ENCODE measurements at regions not wholly inside any gene's neighbourhood (a gene's known extent, or its start where the extent isn't known, plus 50 kb on each side); places are given as distances from the start of the nearest gene placed in this dataset.

DNA sequence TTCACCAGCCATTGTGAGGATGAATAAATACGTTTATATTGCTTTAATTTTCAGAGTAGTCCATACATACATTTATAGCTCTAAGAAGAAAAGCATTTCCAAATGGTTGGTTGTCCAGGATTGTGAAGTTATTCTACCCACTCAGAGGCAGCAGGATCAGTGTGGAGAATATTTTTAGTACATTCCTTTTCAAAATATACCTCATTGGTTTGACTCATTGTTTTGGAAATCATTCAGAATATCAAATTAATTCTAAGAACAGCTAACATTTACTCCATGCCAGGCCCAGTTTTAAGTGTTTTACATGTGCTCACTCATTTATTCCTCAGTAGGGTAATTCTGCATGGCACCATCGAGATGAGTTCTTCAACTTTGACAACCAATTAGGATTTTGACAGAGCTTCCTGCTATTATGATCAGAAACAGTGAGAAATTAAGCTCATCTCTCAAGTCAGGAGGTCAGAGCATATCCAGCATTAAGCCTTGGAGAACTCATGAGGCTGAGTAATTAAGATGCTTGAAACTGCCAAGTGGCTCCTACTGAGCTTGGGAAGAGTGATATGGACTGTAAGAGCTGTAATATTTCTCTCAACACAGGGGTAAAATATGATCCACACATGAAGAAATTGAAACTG is 153.3 kb upstream of the CLEC14A start:
- H3K4me1 ChIP-seq (ENCODE audit: control extremely low read depth in 1 of 4, control insufficient read depth in 4 of 4, insufficient read depth in 4 of 4, low read length in 3 of 4), result no peaks in the 10 kb centered on the region
- H3K27me3 ChIP-seq (replicated peaks in 2 of 5; ENCODE audit: control insufficient read depth in 4 of 5, insufficient read depth in 5 of 5, low read length in 4 of 5), result no peaks in the 10 kb centered on the region
- H3K4me3 ChIP-seq (ENCODE audit: control insufficient read depth in 1 of 7, extremely low read depth in 1 of 7, insufficient read depth in 4 of 7, low read depth in 2 of 7, low read length in 6 of 7), result no peak overlapping the region
- no peak for DNase-seq
- POLR2A ChIA-PET, result no interaction called here
- H3K27ac ChIP-seq (ENCODE audit: insufficient read depth in 1 of 2, low read depth in 1 of 2, low read length in 2 of 2, poor library complexity in 1 of 2, severe bottlenecking in 2 of 2), result no peak overlapping the region
- WGBS (ENCODE audit: insufficient coverage), result no CpG with 5 or more reads among the region's 2 CpGs
- no peaks in the 10 kb centered on the region for H3K9me3 ChIP-seq (ENCODE audit: control extremely low read depth in 1 of 5, control insufficient read depth in 4 of 5, insufficient read depth in 2 of 5, low read depth in 1 of 5, low read length in 4 of 5)
- H3K36me3 ChIP-seq (ENCODE audit: control insufficient read depth in 4 of 4, insufficient read depth in 4 of 4, low read length in 3 of 4), result no peaks in the 10 kb centered on the region
- CTCF ChIA-PET, result interaction anchor here (1.0 kb wide), 1 partner anchor 10 kb away, joined by 3 read pairs; no protein-coding TSS in a partner anchor

DNA sequence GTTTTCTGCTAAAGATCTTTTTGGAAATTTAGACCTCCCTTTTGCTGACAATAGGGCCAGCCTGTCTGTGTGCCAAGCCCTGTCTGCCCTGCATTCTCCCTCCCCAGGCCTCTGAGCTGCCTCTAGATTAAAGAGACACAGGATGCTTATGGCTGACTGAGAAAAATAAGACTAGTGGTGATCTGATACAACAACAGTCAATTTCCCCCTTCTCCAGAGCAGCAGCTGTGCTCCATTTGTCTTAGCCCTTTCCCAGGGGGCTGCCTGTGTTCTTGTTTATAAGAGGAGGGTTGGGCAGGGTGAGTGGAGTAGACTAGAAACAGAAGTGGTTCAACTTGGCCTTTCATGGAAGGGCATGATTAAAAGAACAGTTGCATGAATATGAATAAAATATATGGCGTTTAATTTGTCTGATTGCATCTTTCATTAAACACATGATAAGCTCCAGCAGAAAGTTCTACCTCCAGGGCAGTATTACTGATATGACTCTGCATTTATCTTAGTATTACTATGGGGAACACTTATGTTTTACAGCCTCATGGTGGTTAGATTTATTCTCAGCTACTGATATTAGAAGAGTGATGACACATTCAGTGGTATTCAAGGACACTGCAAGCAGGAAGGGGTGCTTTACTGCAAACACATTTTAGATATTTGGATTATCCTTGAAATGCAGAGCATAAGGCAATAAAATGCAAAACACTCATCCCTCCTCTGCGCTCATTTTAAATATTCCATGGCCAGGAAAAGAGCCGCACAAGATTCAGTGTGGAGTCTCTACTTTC is 150.2 kb upstream of the CLEC14A start:
- Histone ChIP-seq H3K27me3 (replicated peaks in 2 of 5; ENCODE audit: control insufficient read depth in 4 of 5, insufficient read depth in 5 of 5, low read length in 4 of 5) (no peaks in the 10 kb centered on the region), H3K9me3 (ENCODE audit: control extremely low read depth in 1 of 5, control insufficient read depth in 4 of 5, insufficient read depth in 2 of 5, low read depth in 1 of 5, low read length in 4 of 5) (no peaks in the 10 kb centered on the region), H3K4me1 (ENCODE audit: control extremely low read depth in 1 of 4, control insufficient read depth in 4 of 4, insufficient read depth in 4 of 4, low read length in 3 of 4) (no peaks in the 10 kb centered on the region), H3K27ac (ENCODE audit: insufficient read depth in 1 of 2, low read depth in 1 of 2, low read length in 2 of 2, poor library complexity in 1 of 2, severe bottlenecking in 2 of 2) (no peak overlapping the region), H3K4me3 (ENCODE audit: control insufficient read depth in 1 of 7, extremely low read depth in 1 of 7, insufficient read depth in 4 of 7, low read depth in 2 of 7, low read length in 6 of 7) (no peak overlapping the region), H3K36me3 (ENCODE audit: control insufficient read depth in 4 of 4, insufficient read depth in 4 of 4, low read length in 3 of 4) (no peaks in the 10 kb centered on the region)
- no peak for DNase-seq
- CTCF ChIA-PET, result no interaction called here
- POLR2A ChIA-PET, result no interaction called here
- 100% methylated on average over 1 of the region's 3 CpGs for WGBS (ENCODE audit: insufficient coverage)

DNA sequence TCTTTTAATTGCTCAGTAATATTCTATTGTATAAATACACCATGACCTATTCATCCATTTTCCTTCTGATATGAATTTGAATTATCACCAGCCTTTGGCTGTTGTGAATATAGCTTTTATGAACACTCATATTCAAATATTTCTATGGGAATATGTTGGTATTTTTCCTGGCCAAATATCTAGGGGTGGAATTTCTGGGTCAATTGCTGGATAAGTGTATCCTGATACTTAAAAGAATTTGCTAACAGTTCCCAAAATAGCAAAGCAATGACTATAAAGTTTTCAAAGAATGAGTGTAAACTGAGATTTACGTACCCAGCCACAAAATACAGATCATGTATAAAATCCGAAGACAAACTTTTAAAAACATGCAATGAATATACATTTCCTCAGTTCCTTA is 148.7 kb upstream of the CLEC14A start:
- H3K27me3 ChIP-seq (replicated peaks in 2 of 5; ENCODE audit: control insufficient read depth in 4 of 5, insufficient read depth in 5 of 5, low read length in 4 of 5), result no peaks in the 10 kb centered on the region
- CTCF ChIA-PET, result no interaction called here
- no peaks in the 10 kb centered on the region for H3K9me3 ChIP-seq (ENCODE audit: control extremely low read depth in 1 of 5, control insufficient read depth in 4 of 5, insufficient read depth in 2 of 5, low read depth in 1 of 5, low read length in 4 of 5)
- no peaks in the 10 kb centered on the region for H3K36me3 ChIP-seq (ENCODE audit: control insufficient read depth in 4 of 4, insufficient read depth in 4 of 4, low read length in 3 of 4)
- no CpG with 5 or more reads among the region's 2 CpGs for WGBS (ENCODE audit: insufficient coverage)
- H3K27ac ChIP-seq (ENCODE audit: insufficient read depth in 1 of 2, low read depth in 1 of 2, low read length in 2 of 2, poor library complexity in 1 of 2, severe bottlenecking in 2 of 2), result no peak overlapping the region
- H3K4me1 ChIP-seq (ENCODE audit: control extremely low read depth in 1 of 4, control insufficient read depth in 4 of 4, insufficient read depth in 4 of 4, low read length in 3 of 4), result no peaks in the 10 kb centered on the region
- no peak for DNase-seq
- POLR2A ChIA-PET, result no interaction called here
- H3K4me3 ChIP-seq (ENCODE audit: control insufficient read depth in 1 of 7, extremely low read depth in 1 of 7, insufficient read depth in 4 of 7, low read depth in 2 of 7, low read length in 6 of 7), result no peak overlapping the region

DNA sequence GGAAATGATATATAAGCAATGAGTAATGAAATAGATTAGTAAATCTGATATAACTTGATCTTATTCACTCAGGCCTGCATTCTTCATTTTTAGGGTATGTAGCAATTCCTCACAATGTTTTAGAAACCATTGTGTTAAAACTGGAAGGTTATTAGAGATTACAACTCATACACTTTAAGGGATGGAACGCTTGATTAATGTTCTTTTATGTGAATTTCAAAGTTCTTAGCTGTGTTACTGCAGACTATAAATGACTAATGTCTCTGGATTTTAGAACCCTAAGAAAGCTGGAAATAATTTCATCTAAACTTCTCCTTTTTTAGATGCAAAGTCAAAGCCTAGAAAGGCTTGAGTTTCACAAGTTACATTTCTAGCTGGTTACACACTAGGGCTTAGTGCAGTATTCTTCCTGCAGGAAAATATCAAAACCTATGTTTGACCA is 148.2 kb upstream of the CLEC14A start:
- Histone ChIP-seq H3K27ac (ENCODE audit: insufficient read depth in 1 of 2, low read depth in 1 of 2, low read length in 2 of 2, poor library complexity in 1 of 2, severe bottlenecking in 2 of 2) (no peak overlapping the region), H3K36me3 (ENCODE audit: control insufficient read depth in 4 of 4, insufficient read depth in 4 of 4, low read length in 3 of 4) (no peaks in the 10 kb centered on the region), H3K9me3 (ENCODE audit: control extremely low read depth in 1 of 5, control insufficient read depth in 4 of 5, insufficient read depth in 2 of 5, low read depth in 1 of 5, low read length in 4 of 5) (no peaks in the 10 kb centered on the region), H3K4me1 (ENCODE audit: control extremely low read depth in 1 of 4, control insufficient read depth in 4 of 4, insufficient read depth in 4 of 4, low read length in 3 of 4) (no peaks in the 10 kb centered on the region), H3K4me3 (ENCODE audit: control insufficient read depth in 1 of 7, extremely low read depth in 1 of 7, insufficient read depth in 4 of 7, low read depth in 2 of 7, low read length in 6 of 7) (no peak overlapping the region), H3K27me3 (replicated peaks in 2 of 5; ENCODE audit: control insufficient read depth in 4 of 5, insufficient read depth in 5 of 5, low read length in 4 of 5) (no peaks in the 10 kb centered on the region)
- ChIA-PET POLR2A (no interaction called here), CTCF (no interaction called here)
- no peak for DNase-seq
- no CpG with 5 or more reads among the region's 1 CpG for WGBS (ENCODE audit: insufficient coverage)

DNA sequence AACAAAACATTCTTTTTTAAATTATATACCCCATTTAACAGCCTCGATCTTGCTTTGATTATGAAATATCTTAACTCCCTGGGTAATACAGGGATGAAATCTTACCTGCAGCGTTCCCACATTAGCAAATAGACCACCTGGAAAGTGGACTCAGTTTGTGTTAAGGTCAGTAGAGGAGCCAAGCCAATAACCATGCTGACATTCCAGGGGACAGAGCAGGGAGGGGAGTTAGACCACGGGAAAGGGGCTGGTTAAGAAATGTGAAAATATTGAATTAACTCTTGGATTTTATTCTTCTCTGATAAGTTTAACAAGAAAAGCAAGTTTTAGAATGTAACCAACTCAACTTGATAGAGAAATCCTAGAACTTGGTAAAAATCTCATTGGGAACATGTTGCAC is 144.9 kb upstream of the CLEC14A start:
- POLR2A ChIA-PET, result no interaction called here
- Histone ChIP-seq H3K27ac (ENCODE audit: insufficient read depth in 1 of 2, low read depth in 1 of 2, low read length in 2 of 2, poor library complexity in 1 of 2, severe bottlenecking in 2 of 2) (no peak overlapping the region), H3K27me3 (replicated peaks in 2 of 5; ENCODE audit: control insufficient read depth in 4 of 5, insufficient read depth in 5 of 5, low read length in 4 of 5) (no peaks in the 10 kb centered on the region), H3K4me3 (ENCODE audit: control insufficient read depth in 1 of 7, extremely low read depth in 1 of 7, insufficient read depth in 4 of 7, low read depth in 2 of 7, low read length in 6 of 7) (no peak overlapping the region), H3K9me3 (ENCODE audit: control extremely low read depth in 1 of 5, control insufficient read depth in 4 of 5, insufficient read depth in 2 of 5, low read depth in 1 of 5, low read length in 4 of 5) (no peaks in the 10 kb centered on the region), H3K36me3 (ENCODE audit: control insufficient read depth in 4 of 4, insufficient read depth in 4 of 4, low read length in 3 of 4) (no peaks in the 10 kb centered on the region), H3K4me1 (ENCODE audit: control extremely low read depth in 1 of 4, control insufficient read depth in 4 of 4, insufficient read depth in 4 of 4, low read length in 3 of 4) (no peaks in the 10 kb centered on the region)
- CTCF ChIA-PET, result no interaction called here
- WGBS (ENCODE audit: insufficient coverage), result 96% methylated on average over 2 of the region's 3 CpGs
- DNase-seq, result no peak

DNA sequence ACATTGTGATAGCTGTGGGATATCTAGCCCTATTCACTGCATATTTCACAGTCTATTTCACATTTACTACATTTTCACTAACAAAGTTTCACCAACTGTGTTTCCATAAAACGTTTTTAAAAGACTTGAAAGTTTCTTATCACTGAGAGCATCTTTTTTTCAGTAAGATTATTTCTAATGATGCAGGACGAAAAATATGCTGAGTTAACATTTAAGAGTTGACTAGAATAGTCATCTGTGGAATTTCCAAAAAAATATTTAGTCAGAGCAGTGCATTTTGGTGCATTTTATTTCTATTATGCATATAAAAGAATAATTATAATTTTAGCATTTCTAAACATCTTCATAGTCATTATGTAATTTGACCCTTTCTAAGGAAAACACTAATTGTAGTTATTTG is 143.8 kb upstream of the CLEC14A start:
- Histone ChIP-seq H3K4me1 (ENCODE audit: control extremely low read depth in 1 of 4, control insufficient read depth in 4 of 4, insufficient read depth in 4 of 4, low read length in 3 of 4) (no peaks in the 10 kb centered on the region), H3K27me3 (replicated peaks in 2 of 5; ENCODE audit: control insufficient read depth in 4 of 5, insufficient read depth in 5 of 5, low read length in 4 of 5) (no peaks in the 10 kb centered on the region), H3K9me3 (ENCODE audit: control extremely low read depth in 1 of 5, control insufficient read depth in 4 of 5, insufficient read depth in 2 of 5, low read depth in 1 of 5, low read length in 4 of 5) (no peaks in the 10 kb centered on the region), H3K36me3 (ENCODE audit: control insufficient read depth in 4 of 4, insufficient read depth in 4 of 4, low read length in 3 of 4) (no peaks in the 10 kb centered on the region), H3K27ac (ENCODE audit: insufficient read depth in 1 of 2, low read depth in 1 of 2, low read length in 2 of 2, poor library complexity in 1 of 2, severe bottlenecking in 2 of 2) (no peak overlapping the region), H3K4me3 (ENCODE audit: control insufficient read depth in 1 of 7, extremely low read depth in 1 of 7, insufficient read depth in 4 of 7, low read depth in 2 of 7, low read length in 6 of 7) (no peak overlapping the region)
- DNase-seq, result no peak
- 40% methylated on average over 1 of the region's 2 CpGs for WGBS (ENCODE audit: insufficient coverage)
- CTCF ChIA-PET, result no interaction called here
- POLR2A ChIA-PET, result no interaction called here

DNA sequence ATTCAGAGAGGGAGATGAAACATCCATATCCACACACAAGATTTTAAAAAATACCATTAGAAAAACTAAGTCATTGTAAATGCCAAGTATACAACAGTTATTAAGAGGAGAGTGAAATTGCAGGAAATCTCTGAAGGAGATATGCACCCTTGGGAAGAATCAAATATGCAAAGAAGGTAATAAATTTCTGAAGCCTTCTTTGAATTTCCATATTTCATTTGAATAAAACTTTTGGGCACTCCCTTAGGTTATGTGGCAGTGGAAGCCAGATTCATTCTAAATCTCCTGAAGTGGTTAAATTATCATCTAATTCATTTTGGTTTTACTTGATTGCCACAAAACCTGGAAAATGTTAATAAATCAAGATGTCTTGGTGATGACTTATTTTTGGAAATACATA is 138.9 kb upstream of the CLEC14A start:
- H3K4me3 ChIP-seq (ENCODE audit: control insufficient read depth in 1 of 7, extremely low read depth in 1 of 7, insufficient read depth in 4 of 7, low read depth in 2 of 7, low read length in 6 of 7), result no peak overlapping the region
- H3K36me3 ChIP-seq (ENCODE audit: control insufficient read depth in 4 of 4, insufficient read depth in 4 of 4, low read length in 3 of 4), result no peaks in the 10 kb centered on the region
- ChIA-PET POLR2A (no interaction called here), CTCF (no interaction called here)
- DNase-seq, result no peak
- H3K27ac ChIP-seq (ENCODE audit: insufficient read depth in 1 of 2, low read depth in 1 of 2, low read length in 2 of 2, poor library complexity in 1 of 2, severe bottlenecking in 2 of 2), result no peak overlapping the region
- no peaks in the 10 kb centered on the region for H3K27me3 ChIP-seq (replicated peaks in 2 of 5; ENCODE audit: control insufficient read depth in 4 of 5, insufficient read depth in 5 of 5, low read length in 4 of 5)
- H3K9me3 ChIP-seq (ENCODE audit: control extremely low read depth in 1 of 5, control insufficient read depth in 4 of 5, insufficient read depth in 2 of 5, low read depth in 1 of 5, low read length in 4 of 5), result no peaks in the 10 kb centered on the region
- H3K4me1 ChIP-seq (ENCODE audit: control extremely low read depth in 1 of 4, control insufficient read depth in 4 of 4, insufficient read depth in 4 of 4, low read length in 3 of 4), result no peaks in the 10 kb centered on the region
